Endodermal cell (in vitro differentiated cells): ENCODE measurements at regions not wholly inside any gene's neighbourhood (a gene's known extent, or its start where the extent isn't known, plus 50 kb on each side); places are given as distances from the start of the nearest gene placed in this dataset.

ENCODE experiments used
- DNase-seq: peaks from one replicate; pipeline ENCODE4 v3.0.0-alpha.2; 2017
- H3K27ac ChIP-seq: 2 replicates; pipeline ENCODE4 v1.5.1; 2013; ENCODE audit warnings: mild to moderate bottlenecking, low read depth, low read length, moderate library complexity
- H3K27me3 ChIP-seq: 2 replicates; pipeline ENCODE4 v1.6.1; 2013; ENCODE audit warnings: mild to moderate bottlenecking, low read length, moderate library complexity; ENCODE audit not compliant: insufficient read depth, control insufficient read depth, poor library complexity, severe bottlenecking
- H3K36me3 ChIP-seq: 2 replicates; pipeline ENCODE4 v1.7.0; 2013; ENCODE audit warnings: mild to moderate bottlenecking, low read length, moderate library complexity; ENCODE audit not compliant: control insufficient read depth, insufficient read depth
- H3K4me1 ChIP-seq: one replicate; pipeline ENCODE4 v1.7.0; 2013; ENCODE audit warnings: low read length; ENCODE audit not compliant: control insufficient read depth, insufficient read depth
- H3K4me3 ChIP-seq: 2 replicates; pipeline ENCODE4 v1.5.1; 2013; ENCODE audit warnings: mild to moderate bottlenecking, low read length, moderate library complexity
- H3K9ac ChIP-seq: 2 replicates; pipeline ENCODE4 v1.6.1; 2013; ENCODE audit warnings: mild to moderate bottlenecking, low read length, moderate library complexity; ENCODE audit not compliant: poor library complexity, severe bottlenecking; ENCODE audit errors: extremely low read depth
- H3K9me3 ChIP-seq: 2 replicates; pipeline ENCODE4 v1.6.1; 2013; ENCODE audit warnings: mild to moderate bottlenecking, low read length, moderate library complexity; ENCODE audit not compliant: control insufficient read depth
- H3K27ac Mint-ChIP-seq: 2 replicates; pipeline ENCODE4 v1.8.0; 2020; ENCODE audit warnings: mixed read lengths
- H3K27me3 Mint-ChIP-seq: 2 replicates; pipeline ENCODE4 v1.8.0; 2021; ENCODE audit warnings: mild to moderate bottlenecking, mixed read lengths; ENCODE audit not compliant: insufficient read depth
- H3K36me3 Mint-ChIP-seq: 2 replicates; pipeline ENCODE4 v1.8.0; 2020; ENCODE audit warnings: low read depth, mixed read lengths
- H3K4me1 Mint-ChIP-seq: 2 replicates; pipeline ENCODE4 v1.8.0; 2020; ENCODE audit warnings: mixed read lengths
- H3K4me3 Mint-ChIP-seq: 2 replicates; pipeline ENCODE4 v1.8.0; 2020; ENCODE audit warnings: mild to moderate bottlenecking, moderate library complexity, mixed read lengths
- H3K9me3 Mint-ChIP-seq: 2 replicates; pipeline ENCODE4 v1.8.0; 2020; ENCODE audit warnings: mild to moderate bottlenecking, mixed read lengths
- WGBS, 2 experiments: methylation state at CpG; one replicate each; pipeline versions ENCODE4 v1.1.5 to v1.1.7; 2013; ENCODE audit warnings: missing lambda C conversion rate in 2 of 2, mixed read lengths in 1 of 2; ENCODE audit not compliant: insufficient coverage in 1 of 2, insufficient read length in 1 of 2; 5-methylcytosine and 5-hydroxymethylcytosine counted together
- TF ChIP-seq, protein P1 (sequence below): fragments of 200-600 bp; sonication (generic); conservative IDR thresholded peaks from 2 replicates; pipeline ENCODE4 v1.5.0; 2021; ENCODE audit warnings: antibody characterized with exemption, mild to moderate bottlenecking

DNA sequence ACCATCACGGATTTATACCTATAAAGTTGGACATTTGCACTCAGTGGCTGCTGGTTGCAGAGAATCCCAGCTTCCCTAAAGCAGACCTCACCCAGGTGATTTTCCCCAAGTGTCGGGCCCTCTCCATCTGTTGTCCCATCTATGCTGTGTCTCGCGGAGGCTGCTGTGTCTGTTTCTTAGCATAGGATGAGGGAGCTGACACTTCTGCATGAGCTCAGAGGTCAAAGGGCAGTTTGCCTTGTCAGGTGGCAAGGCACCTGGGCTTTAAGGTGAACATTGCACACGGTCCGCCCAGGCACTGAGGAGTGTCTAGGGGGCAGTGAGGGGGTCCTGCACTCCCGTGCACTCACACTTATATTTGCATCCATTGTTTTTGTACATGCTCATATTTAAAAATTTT lies 151.6 kb downstream of the ZIC5 start:
- no peak overlapping the region for H3K9ac ChIP-seq
- 77 to 90% methylated on average over 3 to 7 of the region's 7 CpGs for WGBS, 2 experiments
- H3K27me3 ChIP-seq, result no peaks in the 10 kb centered on the region
- H3K36me3 ChIP-seq, result no peaks in the 10 kb centered on the region
- TF ChIP-seq, protein P1, sequence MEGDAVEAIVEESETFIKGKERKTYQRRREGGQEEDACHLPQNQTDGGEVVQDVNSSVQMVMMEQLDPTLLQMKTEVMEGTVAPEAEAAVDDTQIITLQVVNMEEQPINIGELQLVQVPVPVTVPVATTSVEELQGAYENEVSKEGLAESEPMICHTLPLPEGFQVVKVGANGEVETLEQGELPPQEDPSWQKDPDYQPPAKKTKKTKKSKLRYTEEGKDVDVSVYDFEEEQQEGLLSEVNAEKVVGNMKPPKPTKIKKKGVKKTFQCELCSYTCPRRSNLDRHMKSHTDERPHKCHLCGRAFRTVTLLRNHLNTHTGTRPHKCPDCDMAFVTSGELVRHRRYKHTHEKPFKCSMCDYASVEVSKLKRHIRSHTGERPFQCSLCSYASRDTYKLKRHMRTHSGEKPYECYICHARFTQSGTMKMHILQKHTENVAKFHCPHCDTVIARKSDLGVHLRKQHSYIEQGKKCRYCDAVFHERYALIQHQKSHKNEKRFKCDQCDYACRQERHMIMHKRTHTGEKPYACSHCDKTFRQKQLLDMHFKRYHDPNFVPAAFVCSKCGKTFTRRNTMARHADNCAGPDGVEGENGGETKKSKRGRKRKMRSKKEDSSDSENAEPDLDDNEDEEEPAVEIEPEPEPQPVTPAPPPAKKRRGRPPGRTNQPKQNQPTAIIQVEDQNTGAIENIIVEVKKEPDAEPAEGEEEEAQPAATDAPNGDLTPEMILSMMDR, result no peak
- no peak overlapping the region for H3K4me3 ChIP-seq
- DNase-seq, result no peak
- Mint-ChIP-seq H3K27me3 (no peaks in the 10 kb centered on the region), H3K9me3 (peaks cover 5% of the 10 kb centered on the region), H3K36me3 (no peaks in the 10 kb centered on the region), H3K4me3 (no peak overlapping the region), H3K27ac (no peak overlapping the region), H3K4me1 (peaks cover 23% of the 10 kb centered on the region)
- peaks cover 4% of the 10 kb centered on the region for H3K9me3 ChIP-seq
- no peak overlapping the region for H3K27ac ChIP-seq
- peaks cover 4% of the 10 kb centered on the region for H3K4me1 ChIP-seq

DNA sequence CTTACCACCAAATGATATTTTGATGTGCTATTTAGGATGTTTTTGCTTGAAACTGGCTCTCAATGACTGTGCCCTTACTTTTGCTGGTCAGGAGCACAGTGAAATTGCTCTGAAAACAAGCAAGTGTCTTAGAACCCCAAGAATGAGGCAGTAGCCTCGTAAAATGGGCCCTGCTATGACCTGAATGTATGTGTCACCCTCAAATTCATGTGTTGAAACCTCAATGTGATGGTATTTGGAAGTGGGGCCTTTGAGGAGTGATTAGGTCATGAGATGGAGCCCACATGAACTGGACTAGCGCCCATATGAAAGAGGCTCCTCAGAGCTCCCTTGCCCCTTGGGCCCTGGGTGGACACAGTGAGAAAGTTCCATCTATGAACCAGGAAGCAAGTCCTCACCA lies 155.2 kb downstream of the ZIC5 start:
- no peak overlapping the region for H3K4me3 Mint-ChIP-seq
- H3K9me3 Mint-ChIP-seq, result peaks cover 5% of the 10 kb centered on the region
- H3K36me3 ChIP-seq, result no peaks in the 10 kb centered on the region
- H3K4me1 Mint-ChIP-seq, result peaks cover 23% of the 10 kb centered on the region
- TF ChIP-seq, protein P1, result no peak
- peaks cover 4% of the 10 kb centered on the region for H3K4me1 ChIP-seq
- peaks cover 4% of the 10 kb centered on the region for H3K9me3 ChIP-seq
- no peak overlapping the region for H3K4me3 ChIP-seq
- no peaks in the 10 kb centered on the region for H3K27me3 ChIP-seq
- H3K27ac ChIP-seq, result no peak overlapping the region
- DNase-seq, result no peak
- no peak overlapping the region for H3K9ac ChIP-seq
- H3K27ac Mint-ChIP-seq, result no peak overlapping the region
- 89 to 96% methylated on average over 1 to 2 of the region's 2 CpGs for WGBS, 2 experiments
- H3K27me3 Mint-ChIP-seq, result no peaks in the 10 kb centered on the region
- H3K36me3 Mint-ChIP-seq, result no peaks in the 10 kb centered on the region

DNA sequence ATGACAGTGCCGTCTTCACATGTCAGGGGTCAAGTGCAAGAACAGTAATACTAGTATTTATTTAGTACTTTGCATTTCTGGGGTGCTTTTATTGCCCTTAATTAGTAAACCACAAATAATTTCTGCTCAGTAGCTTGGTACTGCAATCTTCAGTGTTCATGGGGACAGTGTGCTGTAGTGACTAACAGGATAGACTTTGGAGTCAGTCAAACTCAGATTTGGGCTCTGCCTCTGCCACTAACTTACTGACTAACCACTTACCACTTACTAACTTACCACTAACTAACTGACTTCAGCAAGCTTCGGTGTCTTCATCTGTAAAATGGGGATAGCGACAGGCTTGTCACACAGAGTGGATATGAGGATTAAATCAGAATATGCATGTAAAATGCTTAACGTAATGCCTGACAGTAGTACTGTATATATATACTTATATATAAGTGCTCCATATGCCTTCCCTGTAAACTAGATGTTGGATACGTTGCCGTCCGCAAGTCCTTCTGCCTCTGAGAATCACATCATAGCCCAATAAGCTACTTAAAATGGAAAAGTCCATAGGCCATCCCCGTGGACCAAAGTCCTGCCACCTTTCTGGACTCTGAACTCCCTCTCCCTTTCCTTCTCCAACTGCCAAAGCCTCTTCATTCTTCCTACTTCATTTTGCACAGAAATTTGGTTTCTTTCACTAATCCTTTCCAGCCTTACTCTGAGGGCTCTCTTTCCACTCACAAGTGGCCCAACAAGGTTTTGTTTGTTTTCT lies 158.1 kb downstream of the ZIC5 start:
- Histone ChIP-seq H3K9ac (no peak overlapping the region), H3K27ac (no peak overlapping the region), H3K9me3 (no peaks in the 10 kb centered on the region), H3K27me3 (no peaks in the 10 kb centered on the region), H3K36me3 (no peaks in the 10 kb centered on the region), H3K4me3 (no peak overlapping the region), H3K4me1 (no peaks in the 10 kb centered on the region)
- Mint-ChIP-seq H3K4me1 (peaks cover 19% of the 10 kb centered on the region), H3K4me3 (no peak overlapping the region), H3K27ac (no peak overlapping the region), H3K36me3 (no peaks in the 10 kb centered on the region), H3K27me3 (peaks cover 3% of the 10 kb centered on the region), H3K9me3 (peaks cover 5% of the 10 kb centered on the region)
- 93 to 94% methylated on average over 4 to 6 of the region's 8 CpGs for WGBS, 2 experiments
- TF ChIP-seq, protein P1, result no peak
- no peak for DNase-seq
